ENCODE measurements at regions not wholly inside any gene's neighbourhood (a gene's known extent, or its start where the extent isn't known, plus 50 kb on each side); places are given as distances from the start of the nearest gene placed in this dataset.
"Not testable (repeated sequence)": the region's sequence is repeated elsewhere in the genome, so short reads cannot be mapped to it uniquely, and the experiment has no call there.

GRCh38 chr4:31474221-31474620 is 754.1 kb downstream of the PCDH7 start:
- ChIA-PET CTCF (interaction anchor here (1.0 to 1.7 kb wide), 4 partner anchors 9 to 23 kb away, joined by 3 to 4 read pairs (median 4); no protein-coding TSS in a partner anchor), POLR2A (no interaction called here)
- TF ChIP-seq CTCF (IDR thresholded peaks at IDR 0.05; ENCODE audit: control extremely low read depth, extremely low read depth, low read depth, missing control alignments): no peak
- no peak for DNase-seq (ENCODE audit: extremely low spot score)

GRCh38 chr4:31482691-31483090 is 762.5 kb downstream of the PCDH7 start:
- POLR2A ChIA-PET: no interaction called here

GRCh38 chr4:31499216-31499615 is 779.0 kb downstream of the PCDH7 start:
- DNase-seq (ENCODE audit: extremely low spot score); POLR2A ChIA-PET: not testable (repeated sequence)
- CTCF ChIA-PET: interaction anchor here (1.5 kb wide), 1 partner anchor 16 kb away, joined by 5 read pairs; no protein-coding TSS in a partner anchor

More at GRCh38 chr4:31482691-31483090, 762.5 kb downstream of the PCDH7 start:
- TF ChIP-seq CTCF (IDR thresholded peaks at IDR 0.05; ENCODE audit: control extremely low read depth, extremely low read depth, low read depth, missing control alignments): no peak
- DNase-seq (ENCODE audit: extremely low spot score): no peak
- CTCF ChIA-PET: interaction anchor here (0.7 to 1.9 kb wide), 4 partner anchors 8 to 18 kb away, joined by 3 to 5 read pairs (median 4); no protein-coding TSS in a partner anchor

GRCh38 chr4:31516520-31516919 is 796.4 kb downstream of the PCDH7 start:
- DNase-seq (ENCODE audit: extremely low spot score): no peak
- CTCF ChIA-PET: no interaction called here
- TF ChIP-seq CTCF (IDR thresholded peaks at IDR 0.05; ENCODE audit: control extremely low read depth, extremely low read depth, low read depth, missing control alignments): no peak
- POLR2A ChIA-PET: no interaction called here

- ChIA-PET CTCF (no interaction called here), POLR2A (no interaction called here)
- DNase-seq (ENCODE audit: extremely low spot score): no peak
- TF ChIP-seq CTCF (IDR thresholded peaks at IDR 0.05; ENCODE audit: control extremely low read depth, extremely low read depth, low read depth, missing control alignments): no peak
These were observed 798.7 kb downstream of the PCDH7 start for GRCh38 chr4:31518796-31519250.

- DNase-seq (ENCODE audit: extremely low spot score): no peak
- ChIA-PET CTCF (interaction anchor here (1.1 kb wide), 1 partner anchor 65 kb away, joined by 3 read pairs; no protein-coding TSS in a partner anchor), POLR2A (no interaction called here)
- no peak for TF ChIP-seq CTCF (IDR thresholded peaks at IDR 0.05; ENCODE audit: control extremely low read depth, extremely low read depth, low read depth, missing control alignments)
These were observed 810.4 kb downstream of the PCDH7 start for GRCh38 chr4:31530555-31530954.

GRCh38 chr4:31538877-31539276 is 818.7 kb downstream of the PCDH7 start:
- no peak for DNase-seq (ENCODE audit: extremely low spot score)
- POLR2A ChIA-PET: no interaction called here
- CTCF ChIA-PET: interaction anchor here (1.3 kb wide), 1 partner anchor 10 kb away, joined by 4 read pairs; no protein-coding TSS in a partner anchor
- TF ChIP-seq CTCF (IDR thresholded peaks at IDR 0.05; ENCODE audit: control extremely low read depth, extremely low read depth, low read depth, missing control alignments): no peak
